GM19455 (cell line): ENCODE measurements at regions not wholly inside any gene's neighbourhood (a gene's known extent, or its start where the extent isn't known, plus 50 kb on each side); places are given as distances from the start of the nearest gene placed in this dataset.

Experiments
- ATAC-seq: cut with Tn5 transposase; IDR thresholded peaks from one replicate; pipeline ENCODE4 v1.9.1; 2021; ENCODE audit not compliant: unreplicated experiment

DNA sequence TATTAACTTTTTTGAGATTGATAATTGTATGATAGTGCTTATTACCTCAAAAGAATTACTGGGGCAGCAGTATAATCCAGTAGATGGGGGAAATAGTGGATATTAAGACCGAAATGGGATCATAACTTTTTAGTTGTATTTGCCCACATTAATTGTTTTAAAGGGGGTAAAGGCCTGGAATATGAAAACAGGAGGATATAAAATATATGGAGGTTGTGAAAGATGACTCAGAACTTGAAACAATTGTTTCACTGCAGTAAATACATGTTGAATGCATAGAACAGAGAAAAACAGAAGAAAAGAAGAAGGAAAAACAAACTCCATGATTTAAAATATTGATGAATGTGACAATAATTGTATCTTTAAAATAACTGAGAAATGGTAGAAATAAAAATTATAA lies 94.1 kb upstream of the VPREB1 start:
- no peak for ATAC-seq

DNA sequence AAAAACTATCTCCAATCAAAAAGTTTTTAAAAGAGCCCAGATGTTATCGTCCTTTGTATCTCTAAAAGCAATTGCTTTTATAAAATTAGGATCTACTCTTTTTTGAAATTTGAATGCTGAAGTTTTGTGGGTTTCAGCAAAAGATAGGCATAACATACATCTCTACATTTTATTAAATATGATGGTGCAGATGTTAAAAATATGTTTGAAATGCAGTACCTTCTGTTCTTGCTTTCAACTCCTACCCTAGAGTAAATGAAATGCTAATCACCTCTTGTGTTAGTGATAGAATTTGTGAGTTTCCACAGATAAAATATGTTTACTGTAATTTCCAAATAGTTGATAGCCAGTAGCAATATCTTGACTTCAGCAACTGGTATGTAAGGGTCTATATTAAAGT lies 95.7 kb upstream of the VPREB1 start:
- ATAC-seq = no peak

DNA sequence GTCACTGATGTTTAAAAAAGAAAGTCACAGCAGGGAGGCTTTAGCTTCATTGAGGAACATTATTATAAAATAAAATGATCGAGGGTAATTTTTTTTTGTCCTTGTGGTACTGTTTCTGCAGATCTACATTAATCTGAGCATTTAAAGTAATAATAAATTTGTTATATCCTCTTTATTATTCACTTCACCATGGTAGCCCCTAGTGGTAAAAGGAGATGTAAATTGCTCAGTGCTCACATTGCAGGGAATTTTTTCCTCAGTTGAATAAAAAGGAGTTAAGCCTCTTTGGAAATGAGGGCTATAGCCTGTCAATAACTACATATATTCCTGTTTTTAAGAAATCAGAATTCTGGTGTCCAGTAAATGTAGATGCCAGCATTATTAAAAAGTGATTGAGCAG lies 99.7 kb upstream of the VPREB1 start:
- ATAC-seq = no peak

DNA sequence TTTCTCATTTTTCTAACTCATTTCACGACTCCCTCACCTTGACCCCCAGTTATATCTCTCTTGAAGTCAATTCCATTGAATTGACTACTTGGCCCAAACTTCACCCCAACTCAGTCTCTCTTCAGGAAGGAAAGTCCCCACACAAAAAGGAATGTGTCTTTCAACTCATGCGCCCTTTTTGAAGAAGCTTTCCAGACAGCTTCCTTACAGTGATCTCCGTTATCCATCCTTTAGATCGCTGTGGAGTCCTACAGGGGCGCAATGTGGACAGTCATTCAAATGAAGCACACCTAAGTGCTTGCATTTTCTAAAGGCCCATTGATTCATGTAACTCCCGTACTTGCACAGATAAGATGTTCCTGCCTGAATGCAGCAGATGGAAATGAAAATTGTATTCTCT lies 101.1 kb upstream of the VPREB1 start:
- no peak for ATAC-seq

DNA sequence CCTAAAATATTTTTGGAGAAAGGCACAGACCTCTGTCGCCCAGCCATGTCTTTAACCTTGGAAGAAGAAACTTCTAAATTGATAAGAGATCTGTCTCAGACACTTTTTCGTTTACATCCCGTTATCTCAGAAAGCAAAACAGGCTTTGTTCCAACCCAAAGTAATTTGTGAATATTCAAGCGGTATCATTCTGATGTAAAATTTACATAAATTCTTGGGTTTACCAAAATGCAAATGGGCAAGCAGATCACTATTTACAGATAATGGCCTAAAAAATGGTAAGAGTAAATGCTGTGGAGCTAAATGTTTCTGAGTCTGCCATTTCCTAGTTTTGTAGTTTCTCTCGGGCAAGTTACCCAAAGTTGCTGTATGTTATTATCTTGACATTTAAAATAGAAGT lies 101.9 kb upstream of the VPREB1 start:
- no peak for ATAC-seq

DNA sequence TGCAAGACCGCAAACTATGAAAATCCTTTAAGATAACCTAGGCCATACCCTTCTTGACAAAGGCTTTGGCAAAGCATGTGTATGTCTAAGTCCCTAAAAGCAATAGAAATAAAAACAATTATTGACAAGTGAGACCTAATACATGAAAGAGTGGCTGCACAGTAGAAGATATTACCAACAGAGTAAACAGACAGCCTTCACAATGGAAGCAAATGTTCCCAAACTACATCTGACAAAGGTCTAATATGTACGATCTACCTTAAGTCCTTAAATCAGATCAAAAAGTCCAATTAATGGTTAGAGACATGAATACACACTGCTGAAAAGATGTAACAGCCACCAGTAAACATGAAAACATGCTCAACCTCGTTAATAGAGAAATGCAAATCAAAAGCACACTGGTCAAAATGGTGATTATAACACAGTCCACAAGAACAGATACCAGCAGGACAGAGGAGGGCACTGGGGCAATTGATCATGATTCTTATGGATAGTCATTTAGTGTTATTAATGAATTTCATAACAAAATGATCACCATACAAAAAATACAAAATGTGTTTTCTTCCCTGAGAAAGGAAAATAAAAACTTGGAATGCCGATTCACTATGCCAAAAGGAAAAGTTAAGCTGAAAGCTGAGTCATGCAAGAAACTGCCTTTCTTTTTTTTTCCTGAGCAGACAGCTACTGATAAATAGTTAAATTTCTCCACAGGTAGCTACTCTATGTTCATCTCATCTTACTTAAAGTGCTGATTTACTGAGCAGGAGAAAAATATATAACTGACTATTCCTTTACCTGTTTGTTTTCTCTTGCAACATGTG lies 102.6 kb upstream of the VPREB1 start:
- ATAC-seq = no peak

DNA sequence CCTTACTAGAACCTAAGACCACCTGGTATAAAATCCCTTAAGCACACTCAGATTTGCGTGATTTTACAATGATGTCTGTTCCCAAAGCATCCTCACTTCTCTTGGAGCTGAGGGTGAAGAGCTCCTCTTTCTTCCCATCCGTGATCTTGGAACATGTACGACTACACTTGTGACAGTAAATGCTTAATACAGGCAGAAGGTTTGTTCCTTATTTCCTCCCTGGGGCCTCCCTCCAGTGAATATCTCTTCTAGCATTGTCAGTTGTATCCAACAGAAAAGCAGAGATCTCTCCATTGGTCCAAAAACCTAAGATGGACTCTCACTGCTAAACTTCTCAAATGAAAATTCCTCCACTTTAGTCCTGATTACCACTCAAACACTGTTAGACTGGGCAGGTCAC lies 103.6 kb upstream of the VPREB1 start:
- ATAC-seq = no peak

DNA sequence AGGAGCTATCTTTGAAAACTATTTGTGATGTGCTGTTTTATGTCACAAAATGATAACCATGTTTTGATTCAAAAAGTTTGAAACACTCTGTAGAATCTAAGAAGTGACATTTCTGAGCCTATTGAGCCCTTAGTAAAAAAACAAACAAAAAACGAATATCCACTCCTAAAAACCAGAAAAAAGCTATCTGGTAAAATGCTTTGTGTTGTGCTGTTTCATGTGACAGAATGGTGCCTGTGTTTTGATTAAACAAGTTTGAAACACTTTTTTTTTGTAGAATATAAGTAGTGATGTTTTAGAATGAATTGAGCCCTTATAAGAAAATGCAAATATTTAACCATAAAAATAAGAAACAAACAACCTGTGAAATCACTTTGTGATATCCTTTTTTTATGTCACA lies 105.2 kb upstream of the VPREB1 start:
- ATAC-seq = no peak

DNA sequence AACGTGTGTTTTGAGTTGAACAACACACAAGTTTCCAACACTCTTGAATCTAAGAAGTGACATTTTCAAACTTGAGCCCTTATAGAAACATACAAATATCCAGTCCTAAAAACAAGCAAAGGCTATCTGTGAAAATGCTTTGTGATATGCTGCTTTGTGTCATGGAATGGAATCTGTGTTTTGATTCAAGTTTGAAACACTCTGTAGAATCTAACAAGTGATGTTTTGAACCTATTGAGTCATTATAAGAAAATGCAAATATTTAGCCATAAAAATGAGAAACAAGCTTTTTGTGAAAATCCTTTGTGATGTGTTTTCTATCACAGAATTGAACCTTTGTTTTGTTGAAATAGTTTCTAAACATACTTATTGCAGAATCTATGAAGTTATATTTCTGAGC lies 105.7 kb upstream of the VPREB1 start:
- ATAC-seq = no peak

DNA sequence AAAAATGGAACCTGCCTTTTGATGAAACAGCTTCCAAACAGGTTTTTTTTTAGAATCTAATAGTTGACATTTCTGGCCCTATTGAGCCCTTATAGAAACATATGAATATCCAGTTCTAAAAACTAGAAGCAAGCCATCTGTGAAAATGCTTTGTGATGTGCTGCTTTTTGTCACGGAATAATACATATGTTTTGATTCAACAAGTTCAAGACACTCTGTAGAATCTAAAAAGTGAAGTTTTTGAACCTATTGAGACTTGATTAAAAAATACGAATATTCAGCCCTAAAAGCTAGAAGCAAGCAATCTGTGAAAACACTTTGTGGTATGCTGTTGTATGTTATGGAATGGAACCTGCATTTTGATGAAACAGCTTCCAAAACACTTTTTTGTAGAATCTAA lies 106.7 kb upstream of the VPREB1 start:
- no peak for ATAC-seq

DNA sequence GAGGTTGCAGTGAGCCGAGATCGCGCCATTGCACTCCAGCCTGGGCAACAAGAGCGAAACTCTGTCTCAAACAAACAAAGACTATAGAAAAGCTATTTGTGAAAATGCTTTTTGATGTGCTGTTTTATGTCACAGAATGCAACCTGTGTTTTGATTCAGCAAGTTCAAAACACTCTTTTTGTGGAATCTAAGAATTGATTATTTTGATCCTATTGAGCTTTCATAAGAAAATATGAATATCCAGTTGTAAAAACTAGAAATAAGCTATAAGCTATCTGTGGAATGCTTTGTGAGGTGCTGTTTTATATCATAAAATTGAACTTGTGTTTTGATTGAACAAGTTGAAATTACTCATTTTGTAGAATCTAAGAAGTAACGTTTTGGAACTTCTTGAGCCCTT lies 110.7 kb upstream of the VPREB1 start:
- ATAC-seq = no peak

DNA sequence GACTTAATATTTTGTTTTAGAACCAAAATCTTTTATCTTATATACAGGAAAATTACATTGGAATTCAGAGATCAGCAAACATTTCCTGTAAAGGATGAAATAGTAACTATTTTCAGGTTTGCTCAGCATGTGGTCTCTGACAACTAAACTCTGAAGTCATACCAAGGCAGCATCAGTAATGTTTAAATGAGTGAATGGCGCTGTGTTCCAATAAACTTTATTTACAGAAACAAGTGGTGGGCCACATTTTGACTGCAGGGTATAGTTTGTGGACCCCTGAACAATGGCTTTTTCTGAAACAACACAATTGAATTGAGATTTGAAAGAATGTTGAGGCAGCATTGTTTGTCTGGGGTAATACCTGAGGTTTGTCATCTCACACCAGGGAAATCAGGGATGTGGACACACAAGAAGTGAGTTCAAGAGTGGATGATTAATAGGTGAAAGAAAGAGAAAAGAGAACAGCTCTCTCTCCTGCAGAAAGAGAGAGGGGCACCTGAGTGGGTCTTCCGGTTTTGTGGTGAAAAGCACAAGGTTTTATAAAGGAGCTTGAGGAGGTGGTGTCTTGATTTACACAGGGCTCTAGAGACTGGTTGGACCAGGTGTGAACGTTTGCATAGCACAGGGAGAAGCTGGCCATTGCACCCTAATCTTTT lies 113.5 kb upstream of the VPREB1 start:
- no peak for ATAC-seq

DNA sequence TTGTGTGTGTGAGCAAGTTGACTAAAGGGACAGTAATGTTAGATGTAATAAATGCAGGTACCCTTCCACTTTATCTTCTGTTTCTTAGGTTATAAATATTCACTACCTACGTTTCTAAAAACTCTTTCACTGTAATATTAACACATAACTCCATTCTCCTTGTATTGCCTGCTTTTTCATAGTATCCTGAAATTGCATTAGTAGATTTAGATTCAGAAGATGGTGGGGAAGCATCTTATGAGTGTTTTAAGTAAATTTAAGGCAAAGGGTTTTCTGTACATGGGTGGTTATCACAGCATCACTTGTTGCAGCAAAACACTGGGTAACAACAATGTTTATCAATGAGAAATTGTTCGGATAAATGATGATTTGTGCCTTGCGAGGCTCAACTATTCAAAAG lies 115.2 kb upstream of the VPREB1 start:
- ATAC-seq = no peak

DNA sequence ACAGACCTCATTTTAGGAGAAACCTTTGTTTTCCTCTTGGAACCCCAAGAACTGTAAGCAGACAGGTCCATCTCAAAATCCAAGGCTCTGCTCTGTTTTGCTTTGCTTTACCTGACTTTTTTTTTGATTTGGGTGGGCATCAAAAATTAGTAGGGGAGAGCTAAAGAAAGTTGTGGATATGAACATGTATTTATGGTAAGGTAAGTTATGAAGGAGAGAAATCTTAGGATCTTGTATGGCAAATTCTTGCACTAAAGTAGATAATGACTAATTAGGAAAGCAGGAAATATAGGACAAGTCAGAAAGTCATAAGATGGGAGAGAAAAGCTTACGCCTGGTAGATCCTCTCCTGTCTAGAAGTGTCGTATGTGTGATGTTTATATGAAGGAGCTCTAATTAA lies 116.1 kb upstream of the VPREB1 start:
- no peak for ATAC-seq

DNA sequence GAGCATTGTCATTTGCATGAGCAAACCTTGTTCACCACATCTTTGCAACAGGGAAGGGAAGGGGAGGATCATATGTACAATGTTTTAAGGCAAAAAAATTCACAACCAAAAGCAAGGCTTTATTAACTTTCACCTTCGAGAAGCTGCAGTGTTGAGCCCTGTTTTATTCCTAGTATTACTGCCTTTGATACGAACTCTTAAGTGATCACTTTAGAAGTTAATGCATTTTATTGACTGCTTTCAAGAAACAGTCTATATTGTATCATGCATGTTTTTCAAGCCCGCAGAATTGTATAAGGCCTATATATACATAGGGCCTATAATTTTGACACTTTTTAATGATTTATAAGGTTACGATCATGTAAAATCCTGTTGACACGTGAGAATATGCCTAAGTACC lies 117.5 kb upstream of the VPREB1 start:
- ATAC-seq = no peak

DNA sequence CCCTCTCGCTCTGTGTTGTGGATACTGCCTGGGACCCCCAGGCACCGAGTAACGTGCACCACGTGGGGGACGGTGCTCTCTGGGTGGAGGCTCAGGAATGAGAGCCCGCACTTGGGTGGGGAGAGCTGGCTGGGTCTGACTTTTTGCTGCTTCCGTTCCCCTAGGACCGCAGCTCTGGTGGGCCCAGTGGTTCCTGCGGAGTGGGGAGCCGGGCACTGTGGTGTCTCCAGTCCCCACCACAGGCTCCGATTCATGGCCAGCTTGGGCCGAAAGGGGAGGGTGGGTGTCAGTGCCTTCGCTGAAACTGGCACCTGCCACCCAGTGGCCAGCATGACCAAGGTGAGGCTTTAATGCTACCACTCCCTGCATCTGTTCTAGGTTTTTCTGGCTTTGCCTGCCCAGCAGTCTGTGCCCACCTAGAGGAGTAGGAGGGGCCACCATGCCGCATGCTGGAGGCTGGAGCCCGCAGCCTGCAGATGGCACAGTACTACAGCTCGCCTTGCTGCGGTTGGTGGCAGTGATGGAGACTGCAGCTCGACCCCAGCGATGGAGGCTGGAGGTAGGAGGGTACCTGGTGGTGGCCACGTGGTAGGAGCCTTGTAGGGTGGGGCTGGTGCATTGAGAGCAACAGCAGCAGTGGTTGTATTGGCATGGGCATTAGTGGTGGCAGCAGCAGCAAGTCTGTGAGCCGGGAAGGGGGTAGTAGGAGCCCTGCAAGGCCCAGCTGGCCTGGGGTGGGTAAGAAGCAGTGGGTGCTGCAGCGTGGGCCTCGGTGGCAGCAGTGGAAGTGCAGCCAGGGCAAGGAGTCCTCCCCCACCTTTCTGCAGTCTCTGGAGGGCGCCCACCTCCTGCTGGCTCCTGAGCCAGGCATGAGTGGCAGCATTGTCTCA lies 118.8 kb upstream of the VPREB1 start:
- ATAC-seq = no peak

DNA sequence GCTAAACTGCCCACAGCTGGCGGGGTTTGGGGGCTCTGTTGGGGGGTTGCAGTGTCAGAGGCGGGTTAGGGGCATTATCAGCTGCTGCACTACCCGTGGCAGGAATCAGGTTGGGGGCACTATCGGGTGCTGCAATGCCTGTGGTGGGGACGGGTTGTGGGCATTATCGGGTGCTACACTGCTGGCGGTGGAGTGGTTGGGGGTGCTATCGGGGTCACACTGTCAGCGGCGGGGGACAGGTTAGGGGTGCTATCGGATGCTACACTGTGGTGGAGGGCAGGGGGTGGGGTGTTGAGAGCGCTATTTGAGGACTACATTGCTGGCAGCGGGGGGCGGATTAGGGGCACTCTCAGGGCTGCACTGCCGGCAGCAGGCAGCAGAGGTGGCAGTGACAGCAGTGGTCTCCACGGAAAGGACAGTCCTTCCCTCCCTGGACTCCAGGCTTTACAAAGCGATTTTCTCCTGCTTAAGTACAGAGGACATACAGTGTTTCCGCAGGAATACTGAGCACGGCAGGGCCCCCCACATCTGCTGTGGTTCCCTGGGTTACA lies 119.5 kb upstream of the VPREB1 start:
- ATAC-seq = no peak

DNA sequence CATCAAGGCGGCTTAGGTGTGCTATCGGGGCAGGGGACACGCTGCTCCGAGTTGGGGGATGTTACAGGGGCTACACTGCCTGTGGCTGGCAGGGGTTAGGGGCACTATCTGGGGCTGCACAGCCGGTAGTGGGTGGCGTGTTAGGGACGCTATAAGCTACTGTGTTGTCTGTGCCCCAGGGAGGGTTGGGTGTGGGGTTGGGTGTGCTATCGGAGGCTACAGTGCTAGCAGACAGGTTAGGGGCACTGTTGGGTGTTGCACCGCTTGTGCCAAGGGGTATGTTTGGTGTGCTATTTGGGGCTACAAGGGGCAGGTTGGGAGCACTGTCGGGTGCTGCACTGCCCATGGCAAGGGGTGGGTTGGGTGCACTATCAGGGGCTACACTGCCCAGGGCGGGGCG lies 120.2 kb upstream of the VPREB1 start:
- no peak for ATAC-seq

DNA sequence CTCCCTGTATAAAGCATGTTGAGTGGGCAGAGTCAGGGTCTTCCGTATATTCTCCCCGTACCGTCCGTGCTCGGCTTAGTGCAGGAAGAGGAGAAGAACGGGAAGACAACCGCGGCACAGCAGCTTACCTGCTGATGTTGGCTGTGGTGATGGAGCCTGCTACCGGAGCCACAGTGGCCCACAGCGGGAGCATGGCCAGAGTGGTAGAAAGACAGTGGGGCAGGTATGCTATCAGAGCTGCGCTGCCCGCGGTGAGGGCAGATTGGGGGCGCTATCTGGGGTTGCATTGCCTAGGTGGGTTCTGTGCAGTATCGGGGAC lies 120.7 kb upstream of the VPREB1 start:
- ATAC-seq = no peak

DNA sequence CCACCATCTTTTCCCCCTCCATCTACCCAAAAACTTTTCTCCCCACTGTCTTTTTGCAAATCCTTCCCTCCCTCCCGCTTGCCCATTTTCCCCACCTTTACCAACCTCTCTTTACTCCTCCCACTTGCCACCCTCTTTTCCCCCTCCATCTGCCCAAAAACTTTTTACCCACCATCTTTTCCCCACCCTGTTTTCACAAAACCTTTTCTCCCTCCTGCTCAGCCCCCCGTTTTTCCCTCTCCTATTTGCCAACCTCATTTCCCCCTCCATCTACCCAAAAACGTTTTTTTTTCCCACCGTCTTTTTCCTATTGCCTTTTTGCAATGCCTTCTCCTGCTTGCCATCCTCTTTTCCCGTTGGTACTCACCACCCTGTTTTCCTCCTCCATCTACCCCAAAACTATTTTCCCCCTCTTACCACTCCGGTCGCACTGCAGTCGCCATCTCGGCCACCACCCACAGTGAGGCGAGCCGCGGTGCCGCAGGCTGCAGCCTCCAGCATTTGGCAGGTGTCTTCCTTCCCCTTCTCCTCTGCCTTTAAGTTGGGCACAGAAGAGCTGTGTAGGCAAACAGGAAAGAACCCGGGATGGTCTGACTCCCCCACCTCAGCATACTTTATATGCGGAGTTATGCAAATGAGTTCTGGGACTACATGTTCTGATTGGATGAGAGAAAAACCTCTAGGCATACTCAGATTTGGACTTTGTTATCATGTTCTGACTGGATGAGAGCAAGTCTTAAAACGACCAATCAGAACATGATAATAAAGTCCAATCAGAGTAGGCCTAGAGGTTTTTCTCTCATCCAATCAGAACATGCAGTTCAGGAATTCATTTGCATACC lies 121.2 kb upstream of the VPREB1 start:
- no peak for ATAC-seq
